Keratinocyte (primary cell): ENCODE measurements at regions not wholly inside any gene's neighbourhood (a gene's known extent, or its start where the extent isn't known, plus 50 kb on each side); places are given as distances from the start of the nearest gene placed in this dataset.

Experiments used
- DNase-seq: peaks from one replicate; pipeline ENCODE4 v3.0.0-alpha.2; 2011; ENCODE audit warnings: low read depth, missing footprints, low spot score
- FAIRE-seq: peaks from 2 replicates; lab custom pipeline; 2011; peaks lifted over from hg19 to GRCh38; lab: Jason Lieb, UNC
- H2AFZ ChIP-seq: 2 replicates; pipeline ENCODE4 v1.6.0; 2012; ENCODE audit warnings: low read length, control low read depth, inconsistent platforms; ENCODE audit not compliant: control insufficient read depth
- H3K27ac ChIP-seq: 2 replicates; pipeline ENCODE4 v1.5.1; 2011; ENCODE audit warnings: low read length; ENCODE audit not compliant: control insufficient read depth, insufficient read depth
- H3K27me3 ChIP-seq: 3 replicates; pipeline ENCODE4 v1.6.0; 2011; ENCODE audit warnings: low read length; ENCODE audit not compliant: control insufficient read depth, insufficient read depth; ENCODE audit errors: extremely low read depth
- H3K36me3 ChIP-seq, 2 experiments: 2 replicates in 1 of 2; 3 replicates in 1 of 2; pipeline ENCODE4 v1.5.1; 2011; ENCODE audit warnings: low read length in 2 of 2, mild to moderate bottlenecking in 1 of 2; ENCODE audit not compliant: control insufficient read depth in 2 of 2, insufficient read depth in 2 of 2; ENCODE audit errors: extremely low read depth in 1 of 2
- H3K4me1 ChIP-seq: 3 replicates; pipeline ENCODE4 v1.5.1; 2011; ENCODE audit warnings: low read length; ENCODE audit not compliant: control insufficient read depth, insufficient read depth; ENCODE audit errors: extremely low read depth
- H3K4me2 ChIP-seq: 3 replicates; pipeline ENCODE4 v1.6.0; 2011; ENCODE audit warnings: low read depth, low read length; ENCODE audit not compliant: control insufficient read depth, insufficient read depth; ENCODE audit errors: extremely low read depth
- H3K4me3 ChIP-seq, 3 experiments: fragments of 200-600 bp in 1 of 3; sonication (generic) in 1 of 3; 2 replicates in 2 of 3; 3 replicates in 1 of 3; pipeline ENCODE4 v1.5.1; 2011 to 2016; ENCODE audit warnings: low read length in 3 of 3, mild to moderate bottlenecking in 3 of 3, control low read depth in 2 of 3, inconsistent platforms in 1 of 3, low read depth in 1 of 3, mixed read lengths in 1 of 3, mixed run types in 1 of 3, moderate library complexity in 1 of 3; ENCODE audit not compliant: control insufficient read depth in 2 of 3, insufficient read depth in 2 of 3; ENCODE audit errors: extremely low read depth in 1 of 3
- H3K79me2 ChIP-seq: 2 replicates; pipeline ENCODE4 v1.6.0; 2012; ENCODE audit warnings: low read length; ENCODE audit not compliant: control insufficient read depth, insufficient read depth
- H3K9ac ChIP-seq: 3 replicates; pipeline ENCODE4 v1.6.0; 2011; ENCODE audit warnings: low read length; ENCODE audit not compliant: control insufficient read depth, insufficient read depth; ENCODE audit errors: extremely low read depth
- H3K9me1 ChIP-seq: 3 replicates; pipeline ENCODE4 v1.6.0; 2011; ENCODE audit warnings: low read length; ENCODE audit not compliant: control insufficient read depth, insufficient read depth; ENCODE audit errors: extremely low read depth
- H3K9me3 ChIP-seq: 2 replicates; pipeline ENCODE4 v1.5.1; 2012; ENCODE audit warnings: low read depth, low read length; ENCODE audit not compliant: control insufficient read depth
- H4K20me1 ChIP-seq: 3 replicates; pipeline ENCODE4 v1.6.0; 2011; ENCODE audit warnings: low read length; ENCODE audit not compliant: control insufficient read depth, insufficient read depth; ENCODE audit errors: extremely low read depth
- CTCF ChIP-seq, 3 experiments: IDR thresholded peaks in 1 of 3; conservative IDR thresholded peaks in 1 of 3; optimal IDR thresholded peaks in 1 of 3; 2 replicates in 2 of 3; 3 replicates in 1 of 3; pipeline versions ENCODE3 to v1.5.1; 2011; ENCODE audit warnings: low read length in 3 of 3, mild to moderate bottlenecking in 3 of 3, moderate library complexity in 2 of 3, control low read depth in 1 of 3, inconsistent platforms in 1 of 3; ENCODE audit not compliant: insufficient read depth in 2 of 3; ENCODE audit errors: extremely low read depth in 1 of 3
- EZH2 ChIP-seq: IDR thresholded peaks from one replicate; pipeline ENCODE4 v1.6.1; 2012; ENCODE audit warnings: inconsistent platforms, mild to moderate bottlenecking, low read length, moderate library complexity
- dilution Hi-C: fragments of 300-500 bp; cut with MboI; formaldehyde crosslinking; loops from one replicate; pipeline ENCODE4 v1.7.0; 2020; ENCODE audit warnings: low sequenced_read_pairs; ENCODE audit not compliant: extremely low pct_ligation_motif_present

DNA sequence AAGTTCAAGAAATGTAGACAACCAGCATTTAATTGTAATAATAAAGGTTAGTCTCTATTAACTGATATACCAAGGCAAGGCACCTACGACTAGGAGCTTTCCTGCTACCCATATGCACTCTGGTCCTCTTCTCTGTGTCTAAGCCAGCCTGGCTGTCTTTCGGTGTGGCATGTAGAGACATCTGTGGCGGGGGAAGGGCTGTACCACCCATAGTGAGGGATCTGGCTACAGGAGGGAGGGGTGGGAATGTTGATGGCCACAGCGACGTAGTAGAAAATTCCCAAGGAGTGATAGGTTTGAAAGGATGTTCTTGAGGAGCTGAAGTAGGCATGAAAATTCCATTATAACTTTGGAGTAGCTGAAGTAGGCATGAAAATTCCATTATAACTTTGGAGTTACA, 344.2 kb downstream of the ATP23 start:
- no peak overlapping the region for H3K9ac ChIP-seq
- H3K9me3 ChIP-seq = no peaks in the 10 kb centered on the region
- no peak overlapping the region for H2AFZ ChIP-seq
- no peak overlapping the region for H3K27ac ChIP-seq
- dilution Hi-C loops = no loop called here
- no peak overlapping the region for H3K4me2 ChIP-seq
- H3K36me3 ChIP-seq = no peaks in the 10 kb centered on the region
- TF ChIP-seq CTCF (optimal IDR thresholded peaks at IDR 0.05 in 1 of 3, IDR thresholded peaks at IDR 0.05 in 1 of 3, conservative IDR thresholded peaks at IDR 0.05 in 1 of 3; ENCODE audit: extremely low read depth in 1 of 3, insufficient read depth in 2 of 3, low read length in 3 of 3) (no peak), EZH2 (no peak)
- no peak overlapping the region for H3K4me3 ChIP-seq
- H3K27me3 ChIP-seq = no peaks in the 10 kb centered on the region
- DNase-seq (no peak), FAIRE-seq (no peak)
- H3K9me1 ChIP-seq = no peaks in the 10 kb centered on the region
- H3K4me1 ChIP-seq = no peaks in the 10 kb centered on the region
- no peaks in the 10 kb centered on the region for H3K79me2 ChIP-seq
- H4K20me1 ChIP-seq = no peaks in the 10 kb centered on the region

DNA sequence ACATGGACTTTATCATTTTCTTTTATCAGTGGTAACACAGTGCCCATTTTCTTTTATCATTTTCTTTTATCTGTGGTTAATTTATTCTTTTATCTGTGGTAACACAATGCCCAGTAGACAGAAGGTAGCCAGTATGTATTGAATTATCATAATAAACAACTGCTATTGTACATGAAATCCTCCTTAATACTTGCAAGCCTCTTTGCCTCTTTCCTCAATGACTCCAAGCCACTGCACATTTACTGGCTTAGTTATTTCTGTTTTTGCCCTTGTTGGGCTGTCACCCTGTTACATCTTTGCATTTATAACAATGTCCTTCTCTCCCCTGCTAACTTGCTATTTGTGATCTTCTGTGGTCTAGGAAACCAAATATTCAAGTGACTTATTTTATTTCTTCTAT, 345.0 kb downstream of the ATP23 start:
- H3K4me1 ChIP-seq = no peaks in the 10 kb centered on the region
- dilution Hi-C loops = no loop called here
- H3K27me3 ChIP-seq = no peaks in the 10 kb centered on the region
- no peaks in the 10 kb centered on the region for H3K9me3 ChIP-seq
- TF ChIP-seq CTCF (optimal IDR thresholded peaks at IDR 0.05 in 1 of 3, IDR thresholded peaks at IDR 0.05 in 1 of 3, conservative IDR thresholded peaks at IDR 0.05 in 1 of 3; ENCODE audit: extremely low read depth in 1 of 3, insufficient read depth in 2 of 3, low read length in 3 of 3) (no peak), EZH2 (no peak)
- no peaks in the 10 kb centered on the region for H3K9me1 ChIP-seq
- no peaks in the 10 kb centered on the region for H3K36me3 ChIP-seq
- no peak overlapping the region for H3K27ac ChIP-seq
- no peak overlapping the region for H3K9ac ChIP-seq
- no peak overlapping the region for H3K4me2 ChIP-seq
- no peak for FAIRE-seq
- no peaks in the 10 kb centered on the region for H4K20me1 ChIP-seq
- H2AFZ ChIP-seq = no peak overlapping the region
- DNase-seq = no peak
- no peak overlapping the region for H3K4me3 ChIP-seq
- H3K79me2 ChIP-seq = no peaks in the 10 kb centered on the region
